ENCODE measurements at regions not wholly inside any gene's neighbourhood (a gene's known extent, or its start where the extent isn't known, plus 50 kb on each side); places are given as distances from the start of the nearest gene placed in this dataset.

DNA sequence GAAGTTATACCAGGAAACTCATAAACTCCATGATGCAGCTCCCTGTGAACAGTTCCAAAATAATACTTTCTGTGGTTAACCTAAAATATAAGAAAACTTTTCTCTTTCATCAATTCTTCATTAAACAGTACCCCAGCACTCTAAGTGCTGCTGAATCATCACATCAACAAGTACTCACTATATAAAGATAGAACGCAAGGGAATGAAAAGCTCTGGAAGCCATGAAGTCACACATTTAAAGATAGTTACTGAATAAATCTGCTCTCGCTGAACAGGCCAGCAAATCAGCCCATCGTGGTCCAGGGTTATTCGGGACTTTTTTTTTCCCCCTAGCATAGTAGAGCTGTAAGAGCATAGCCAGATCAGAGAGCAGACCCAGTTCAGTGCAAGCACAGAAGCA is 254.3 kb downstream of the IPMK start:
- DNase-seq (ENCODE audit: low spot score), result no peak

DNA sequence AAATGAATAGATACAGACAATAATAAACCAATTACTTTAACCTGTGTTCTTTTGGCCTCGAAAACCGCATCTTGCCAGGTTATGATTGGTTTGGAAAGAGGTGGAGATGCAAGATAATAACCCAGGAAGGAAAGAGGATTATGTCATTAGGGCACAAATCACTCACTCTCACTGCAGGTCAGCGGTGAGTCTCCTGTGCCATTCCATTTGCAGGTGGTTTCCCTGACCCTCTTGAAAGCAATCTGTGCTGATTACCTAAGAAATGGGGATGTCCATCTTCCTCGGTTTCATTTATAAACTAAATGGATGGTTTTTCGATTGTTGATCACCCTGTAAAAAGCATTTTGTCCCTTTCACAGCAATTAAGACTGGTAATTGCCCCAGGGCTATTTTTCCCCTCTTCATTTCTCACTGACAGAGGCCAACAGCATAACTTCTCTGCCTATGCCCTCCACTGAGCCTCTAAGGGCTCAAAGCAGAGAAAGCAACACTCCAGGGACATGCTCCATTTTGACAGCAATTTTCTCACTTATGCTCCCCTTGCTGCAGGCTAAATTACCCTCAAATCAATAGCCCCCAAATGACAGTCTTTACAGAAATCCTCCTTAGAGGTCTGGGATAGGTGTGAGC is 257.5 kb downstream of the IPMK start:
- no peak for DNase-seq (ENCODE audit: low spot score)

DNA sequence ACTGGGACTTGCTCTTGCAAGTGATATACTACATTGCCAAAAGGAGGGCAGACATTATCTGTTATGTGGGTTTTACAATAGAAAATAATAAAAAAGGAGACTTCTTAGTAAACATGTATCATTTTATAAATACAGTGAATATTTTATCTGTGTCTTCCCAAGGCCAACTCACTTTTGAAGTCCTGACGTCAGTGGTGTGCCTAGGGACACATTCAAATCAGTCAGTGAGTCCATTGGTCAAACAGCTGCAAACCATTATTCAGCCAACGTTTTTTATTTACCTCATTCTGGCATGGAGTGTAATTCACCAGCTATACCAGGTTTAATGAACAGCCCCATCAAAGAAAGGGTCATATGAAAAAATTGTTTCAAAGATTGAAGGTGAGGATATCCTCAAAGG is 263.7 kb downstream of the IPMK start:
- no peak for DNase-seq (ENCODE audit: low spot score)

- DNase-seq (ENCODE audit: low spot score), result no peak
Observed at GRCh38 chr10:58001159-58001558, 266.5 kb downstream of the IPMK start.

GRCh38 chr10:57996536-57996935 is 271.2 kb downstream of the IPMK start:
- DNase-seq (ENCODE audit: low spot score), result no peak

DNA sequence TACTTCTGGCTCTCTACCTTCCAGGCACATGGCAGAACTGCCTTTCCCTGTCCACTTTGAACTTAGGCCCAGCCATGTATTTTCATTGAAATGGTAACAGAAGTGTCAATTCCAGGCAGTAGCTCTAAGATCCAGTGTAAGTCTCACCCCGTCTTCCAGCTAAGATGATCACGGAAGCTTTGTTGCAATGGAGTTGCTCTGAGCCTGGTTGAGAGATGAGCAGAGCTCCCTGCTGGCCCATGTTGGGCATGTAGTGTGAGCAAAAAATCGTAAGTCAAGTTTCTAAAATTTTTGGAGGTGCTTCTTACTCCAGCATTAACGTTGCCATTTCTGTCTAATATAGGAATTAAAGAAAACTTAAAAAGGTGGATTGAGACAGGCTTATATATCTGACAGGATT is 274.4 kb downstream of the IPMK start:
- DNase-seq (ENCODE audit: low spot score), result no peak

GRCh38 chr10:57992321-57993077 is 275.2 kb downstream of the IPMK start:
- no peak for DNase-seq (ENCODE audit: low spot score)

DNA sequence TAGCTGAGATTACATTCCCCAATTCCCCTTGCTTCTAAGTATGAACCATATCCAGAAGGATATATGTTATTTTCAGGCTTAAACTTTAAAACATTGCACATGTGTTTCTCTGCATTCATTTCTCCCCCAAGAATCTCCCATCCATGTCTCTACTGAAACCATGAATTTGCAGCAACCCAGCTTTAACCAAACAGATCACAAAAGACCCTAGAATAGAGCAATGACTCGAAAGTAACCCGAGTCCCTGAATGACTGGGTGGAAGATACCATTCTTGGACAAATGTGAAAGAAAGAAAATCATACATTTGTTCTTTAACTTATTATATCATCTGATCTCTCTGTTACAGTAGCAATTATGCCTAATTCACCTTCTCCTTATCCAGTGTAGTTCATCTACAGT is 278.7 kb downstream of the IPMK start:
- no peak for DNase-seq (ENCODE audit: low spot score)

- DNase-seq (ENCODE audit: low spot score), result no peak
Observed at GRCh38 chr10:57987055-57987721, 280.5 kb downstream of the IPMK start.

- no peak for DNase-seq (ENCODE audit: low spot score)
Observed at GRCh38 chr10:57986422-57986821, 281.3 kb downstream of the IPMK start.

- DNase-seq (ENCODE audit: low spot score), result no peak
Observed at GRCh38 chr10:57983281-57983791, 284.4 kb downstream of the IPMK start.

GRCh38 chr10:57982091-57982490 is 285.6 kb downstream of the IPMK start:
- no peak for DNase-seq (ENCODE audit: low spot score)

DNA sequence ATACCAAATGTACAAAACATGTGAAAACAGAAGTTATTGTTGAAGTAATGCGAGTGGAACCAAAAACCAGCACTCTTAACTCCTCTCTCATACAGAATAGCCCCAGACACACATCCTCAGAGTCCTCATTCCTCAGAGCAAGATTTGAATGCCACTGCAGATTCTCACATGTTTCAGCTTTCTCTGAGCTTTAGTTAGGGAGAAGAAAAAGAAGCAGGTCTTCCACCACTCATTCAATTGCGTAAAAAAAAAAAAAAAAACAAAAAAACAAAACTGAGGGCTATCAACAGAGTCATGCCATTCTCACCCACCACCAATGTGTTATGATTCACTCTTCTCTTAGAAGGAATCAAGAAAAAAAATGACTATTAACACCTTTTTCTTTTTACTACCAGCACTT is 287.7 kb downstream of the IPMK start:
- no peak for DNase-seq (ENCODE audit: low spot score)

DNA sequence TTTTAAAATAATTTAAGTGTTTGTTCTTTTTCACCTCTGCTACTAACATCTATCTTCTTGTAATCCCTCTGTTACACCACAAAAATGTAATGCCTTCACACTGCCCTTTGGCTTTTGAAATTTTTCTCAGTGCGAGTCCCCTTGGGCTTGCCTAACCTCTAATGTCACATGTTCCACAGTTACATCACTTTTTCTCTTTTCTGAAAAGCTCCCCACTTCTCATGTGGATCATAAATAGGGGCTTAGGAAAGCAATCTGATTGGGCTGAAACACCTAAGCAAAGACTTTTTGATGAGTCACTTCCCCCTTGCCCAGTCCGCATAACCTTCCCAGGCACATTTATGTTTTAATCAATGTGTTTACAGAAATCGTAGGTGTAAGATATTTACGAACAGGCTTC is 288.2 kb downstream of the IPMK start:
- no peak for DNase-seq (ENCODE audit: low spot score)

- DNase-seq (ENCODE audit: low spot score), result no peak
Observed at GRCh38 chr10:57977262-57977661, 290.4 kb downstream of the IPMK start.

DNA sequence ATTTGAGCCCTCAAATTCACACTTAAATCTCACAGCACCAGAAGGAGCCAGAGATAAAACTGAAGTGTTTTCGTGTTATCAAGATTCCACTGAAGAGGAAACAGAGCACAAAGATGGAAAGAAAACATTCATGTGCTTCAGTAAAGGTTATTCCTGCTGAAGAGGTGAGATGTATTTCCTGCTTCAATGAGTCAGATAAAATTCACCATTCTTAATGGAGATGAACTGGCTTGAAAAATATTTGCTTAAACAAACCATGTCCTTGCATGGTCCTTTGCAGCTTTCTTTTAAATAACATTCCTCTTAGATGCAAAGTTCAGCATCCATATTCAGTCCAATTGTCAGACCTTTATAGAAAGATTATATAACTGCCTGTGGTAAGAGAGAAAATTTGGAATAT is 294.2 kb downstream of the IPMK start:
- DNase-seq (ENCODE audit: low spot score), result no peak

- no peak for DNase-seq (ENCODE audit: low spot score)
Observed at GRCh38 chr10:57972783-57973182, 294.9 kb downstream of the IPMK start.

DNA sequence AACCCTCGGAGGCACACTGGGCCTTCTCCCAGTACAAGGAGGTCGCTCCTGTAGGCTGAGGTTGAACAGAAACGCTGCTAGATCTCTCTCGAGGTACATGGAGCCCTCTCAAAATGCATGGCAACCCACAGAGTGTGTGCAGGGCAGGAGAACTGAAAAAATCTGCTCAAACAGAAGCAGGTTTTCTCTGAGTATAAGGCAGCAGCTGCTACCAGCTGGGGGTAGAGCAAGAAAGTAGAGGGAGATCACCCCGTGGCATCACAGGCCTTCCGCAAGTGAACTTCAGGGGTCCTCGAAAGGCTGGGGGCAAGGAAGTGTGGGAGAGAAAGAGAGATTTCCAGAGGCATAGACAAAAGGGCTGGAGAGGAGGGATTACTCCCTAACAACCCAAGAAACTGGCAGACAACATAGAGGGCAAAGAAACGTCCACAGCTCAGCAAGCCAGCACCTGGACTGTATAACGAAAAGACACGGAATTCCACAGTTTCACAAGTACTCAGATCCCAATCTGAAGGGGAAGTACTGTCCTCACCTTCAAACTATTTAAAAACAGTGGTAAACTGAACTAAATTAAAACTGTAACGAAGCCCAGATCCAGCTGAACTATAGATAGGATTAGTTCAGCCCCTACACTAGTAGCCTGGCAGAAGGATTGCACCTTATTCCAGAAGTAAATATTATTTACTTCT is 299.2 kb downstream of the IPMK start:
- no peak for DNase-seq (ENCODE audit: low spot score)

GRCh38 chr10:57964351-57964750 is 303.3 kb downstream of the IPMK start:
- DNase-seq (ENCODE audit: low spot score), result no peak

- no peak for DNase-seq (ENCODE audit: low spot score)
Observed at GRCh38 chr10:57963546-57963945, 304.1 kb downstream of the IPMK start.

GRCh38 chr10:57962839-57963238 is 304.9 kb downstream of the IPMK start:
- DNase-seq (ENCODE audit: low spot score), result no peak

- DNase-seq (ENCODE audit: low spot score), result no peak
Observed at GRCh38 chr10:57961487-57961886, 306.2 kb downstream of the IPMK start.

Measured in ureter (tissue), 1 donor.